ENCODE measurements at regions not wholly inside any gene's neighbourhood (a gene's known extent, or its start where the extent isn't known, plus 50 kb on each side); places are given as distances from the start of the nearest gene placed in this dataset.

- Histone ChIP-seq H3K36me3 (replicated peaks in 1 of 2; ENCODE audit: control extremely low read depth in 1 of 2, control insufficient read depth in 1 of 2, extremely low read depth in 1 of 2, insufficient read depth in 2 of 2, low read length in 1 of 2) (no peaks in the 10 kb centered on the region), H2AFZ (ENCODE audit: insufficient read depth, low read depth, low read length, poor library complexity, severe bottlenecking) (no peak overlapping the region), H3K4me2 (replicated peaks; ENCODE audit: low read depth, low read length, poor library complexity, severe bottlenecking) (no peak overlapping the region), H3K9me3 (ENCODE audit: control extremely low read depth in 1 of 3, control insufficient read depth in 2 of 3, insufficient read depth in 1 of 3, low read length in 2 of 3) (peaks cover 0 to 8% (median 7%) of the 10 kb centered on the region in 3 donors), H3K9ac (ENCODE audit: low read length) (no peak overlapping the region), H3K27me3 (replicated peaks in 1 of 4; ENCODE audit: control extremely low read depth in 1 of 4, control insufficient read depth in 3 of 4, insufficient read depth in 4 of 4, low read length in 3 of 4) (no peaks in the 10 kb centered on the region), H3K4me1 (ENCODE audit: control insufficient read depth in 2 of 2, insufficient read depth in 2 of 2, low read length in 2 of 2) (no peaks in the 10 kb centered on the region), H3K4me3 (ENCODE audit: control extremely low read depth in 1 of 5, extremely low read depth in 1 of 5, insufficient read depth in 1 of 5, low read depth in 2 of 5, low read length in 4 of 5) (no peak overlapping the region), H4K20me1 (ENCODE audit: control insufficient read depth, insufficient read depth, low read length, poor library complexity, severe bottlenecking) (no peaks in the 10 kb centered on the region), H3K27ac (ENCODE audit: low read length in 2 of 2) (no peak overlapping the region), H3K79me2 (ENCODE audit: control insufficient read depth, insufficient read depth, low read length) (no peaks in the 10 kb centered on the region)
- H3K4me1 Mint-ChIP-seq = no peaks in the 10 kb centered on the region
- ChIA-PET POLR2A (no interaction called here), CTCF (no interaction called here)
- no CpG with 5 or more reads among the region's 2 CpGs for WGBS (ENCODE audit: insufficient coverage)
- no peak overlapping the region for H3K27ac Mint-ChIP-seq
- DNase-seq (no peak), ATAC-seq (ENCODE audit: low read depth) (no peak)
- H3K4me3 Mint-ChIP-seq = no peak overlapping the region
- no peaks in the 10 kb centered on the region for H3K27me3 Mint-ChIP-seq
- intact Hi-C loops (cut with micrococcal nuclease) = no loop called here
- peaks cover 12% of the 10 kb centered on the region for H3K9me3 Mint-ChIP-seq (ENCODE audit: insufficient read depth)
- TF ChIP-seq EZH2 (IDR thresholded peaks at IDR 0.05; ENCODE audit: borderline replicate concordance, insufficient read depth, low read depth, low read length, poor library complexity, severe bottlenecking) (no peak), CTCF (IDR thresholded peaks at IDR 0.05) (no peak)
Measured at GRCh38 chr4:153970169-153970568, 181.3 kb upstream of the SFRP2 start.

DNA sequence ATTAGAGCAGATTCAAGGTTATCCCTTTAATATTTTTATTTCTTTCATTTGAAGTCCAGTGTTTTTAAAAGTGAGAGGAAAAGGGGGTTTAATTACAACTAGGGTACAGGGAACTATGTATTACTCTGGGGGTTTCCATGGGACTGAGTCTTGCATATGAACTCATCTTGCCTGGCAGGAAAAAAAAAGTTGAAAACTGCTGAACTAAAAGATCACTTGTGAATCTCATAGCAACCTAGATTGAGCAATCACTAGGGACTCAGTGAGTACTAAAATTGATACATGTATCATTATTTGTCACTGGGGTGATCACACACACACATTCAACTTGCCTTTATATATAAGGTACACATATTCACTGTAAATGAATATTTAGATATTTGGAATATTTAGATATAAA lies 180.7 kb upstream of the SFRP2 start:
- Histone ChIP-seq H2AFZ (ENCODE audit: insufficient read depth, low read depth, low read length, poor library complexity, severe bottlenecking) (no peak overlapping the region), H4K20me1 (ENCODE audit: control insufficient read depth, insufficient read depth, low read length, poor library complexity, severe bottlenecking) (no peaks in the 10 kb centered on the region), H3K27ac (ENCODE audit: low read length in 2 of 2) (no peak overlapping the region), H3K4me2 (replicated peaks; ENCODE audit: low read depth, low read length, poor library complexity, severe bottlenecking) (no peak overlapping the region), H3K79me2 (ENCODE audit: control insufficient read depth, insufficient read depth, low read length) (no peaks in the 10 kb centered on the region), H3K9me3 (ENCODE audit: control extremely low read depth in 1 of 3, control insufficient read depth in 2 of 3, insufficient read depth in 1 of 3, low read length in 2 of 3) (peaks cover 0 to 3% (median 2%) of the 10 kb centered on the region in 3 donors), H3K27me3 (replicated peaks in 1 of 4; ENCODE audit: control extremely low read depth in 1 of 4, control insufficient read depth in 3 of 4, insufficient read depth in 4 of 4, low read length in 3 of 4) (no peaks in the 10 kb centered on the region), H3K4me3 (ENCODE audit: control extremely low read depth in 1 of 5, extremely low read depth in 1 of 5, insufficient read depth in 1 of 5, low read depth in 2 of 5, low read length in 4 of 5) (no peak overlapping the region), H3K4me1 (ENCODE audit: control insufficient read depth in 2 of 2, insufficient read depth in 2 of 2, low read length in 2 of 2) (no peaks in the 10 kb centered on the region), H3K36me3 (replicated peaks in 1 of 2; ENCODE audit: control extremely low read depth in 1 of 2, control insufficient read depth in 1 of 2, extremely low read depth in 1 of 2, insufficient read depth in 2 of 2, low read length in 1 of 2) (no peaks in the 10 kb centered on the region), H3K9ac (ENCODE audit: low read length) (no peak overlapping the region)
- ChIA-PET POLR2A (no interaction called here), CTCF (no interaction called here)
- Mint-ChIP-seq H3K4me1 (no peaks in the 10 kb centered on the region), H3K4me3 (no peak overlapping the region), H3K9me3 (ENCODE audit: insufficient read depth) (peaks cover 8% of the 10 kb centered on the region), H3K27ac (no peak overlapping the region), H3K27me3 (no peaks in the 10 kb centered on the region)
- ATAC-seq (ENCODE audit: low read depth) (no peak), DNase-seq (no peak)
- intact Hi-C loops (cut with micrococcal nuclease) = no loop called here
- TF ChIP-seq CTCF (IDR thresholded peaks at IDR 0.05) = no peak
- TF ChIP-seq EZH2 (IDR thresholded peaks at IDR 0.05; ENCODE audit: borderline replicate concordance, insufficient read depth, low read depth, low read length, poor library complexity, severe bottlenecking) = no peak
